ENCODE measurements at regions not wholly inside any gene's neighbourhood (a gene's known extent, or its start where the extent isn't known, plus 50 kb on each side); places are given as distances from the start of the nearest gene placed in this dataset.

DNA sequence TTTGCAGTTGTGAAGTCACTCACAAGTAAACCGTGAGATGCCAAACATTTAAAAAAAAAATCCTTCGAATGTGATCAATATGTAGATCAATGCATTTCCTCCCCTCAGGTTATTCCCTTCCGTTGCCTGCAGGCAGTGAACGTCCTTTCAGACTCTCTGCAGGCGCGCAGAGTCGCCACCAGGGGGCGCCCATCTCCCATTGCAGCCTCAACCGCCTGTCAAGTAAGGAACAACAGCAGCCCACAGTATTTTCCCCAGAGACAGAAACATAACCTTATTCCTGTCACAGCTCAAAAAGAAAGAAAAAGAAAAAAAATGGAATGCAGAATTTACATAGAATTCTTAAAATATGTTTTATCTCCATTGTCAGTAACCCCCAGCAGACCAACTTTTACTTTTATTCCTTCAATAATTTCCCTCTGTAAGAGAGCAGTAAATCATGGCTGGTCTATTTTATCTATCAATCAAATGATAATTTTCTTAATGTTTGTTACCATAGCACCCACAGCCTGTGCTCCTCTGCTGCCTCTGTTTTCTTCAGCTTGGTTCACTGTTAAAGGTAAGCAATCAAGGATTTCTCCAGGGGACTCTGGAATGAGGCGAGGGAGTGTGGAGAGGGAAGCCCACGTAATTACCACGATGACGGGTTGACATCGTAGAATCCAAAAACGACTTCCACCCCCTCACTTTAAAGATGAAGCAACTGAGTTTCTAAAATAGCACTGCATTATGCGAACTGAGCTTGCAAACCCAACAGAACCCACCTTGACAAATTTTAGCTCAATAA is 637.6 kb upstream of the ARGLU1 start:
- peak in 1 of 2 donors; percentile 22 for DNase-seq (ENCODE audit: low read depth in 2 of 2)

GRCh38 chr13:107203146-107203847 is 635.4 kb upstream of the ARGLU1 start:
- no peak for DNase-seq (ENCODE audit: low read depth in 2 of 2)

GRCh38 chr13:107202371-107203023 is 634.6 kb upstream of the ARGLU1 start:
- no peak for DNase-seq (ENCODE audit: low read depth in 2 of 2)

DNA sequence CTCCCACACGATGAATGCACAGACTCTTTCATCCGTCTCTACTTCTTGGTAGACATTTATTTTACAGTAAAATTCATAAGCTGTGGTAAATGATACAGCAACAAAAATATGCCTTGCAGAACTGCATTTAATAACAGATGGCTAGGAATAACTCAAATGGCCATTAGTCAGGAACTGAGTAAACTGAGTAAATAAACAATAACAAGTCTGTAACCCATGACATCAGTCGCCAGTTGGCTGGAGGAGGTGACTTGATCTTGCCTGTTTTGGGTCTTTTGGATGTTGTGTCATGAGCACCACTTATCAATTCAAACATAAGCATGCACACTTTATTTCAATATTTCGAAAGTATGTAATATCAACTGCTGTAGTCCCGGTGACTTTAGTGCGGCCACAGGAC is 632.6 kb upstream of the ARGLU1 start:
- no peak for DNase-seq (ENCODE audit: low read depth in 2 of 2)

DNA sequence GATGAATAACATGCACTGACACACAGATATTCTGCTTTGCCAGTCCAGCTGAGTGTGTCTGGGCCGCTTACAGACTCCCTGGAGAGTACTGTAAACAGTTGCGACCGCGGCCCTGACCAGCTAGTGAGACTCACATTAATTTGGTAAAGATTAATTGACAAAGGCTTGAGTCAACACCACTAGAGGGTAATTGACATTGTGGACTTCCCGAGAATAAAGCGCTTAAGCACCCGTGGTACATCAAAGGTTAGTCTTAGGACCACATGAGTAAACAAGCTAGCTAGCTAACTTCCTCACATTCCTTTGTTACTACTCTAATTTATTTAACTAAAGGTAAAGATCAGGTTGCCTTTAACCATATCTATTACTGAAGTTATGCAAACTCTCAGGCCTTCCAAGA is 624.4 kb upstream of the ARGLU1 start:
- no peak for DNase-seq (ENCODE audit: low read depth in 2 of 2)

DNA sequence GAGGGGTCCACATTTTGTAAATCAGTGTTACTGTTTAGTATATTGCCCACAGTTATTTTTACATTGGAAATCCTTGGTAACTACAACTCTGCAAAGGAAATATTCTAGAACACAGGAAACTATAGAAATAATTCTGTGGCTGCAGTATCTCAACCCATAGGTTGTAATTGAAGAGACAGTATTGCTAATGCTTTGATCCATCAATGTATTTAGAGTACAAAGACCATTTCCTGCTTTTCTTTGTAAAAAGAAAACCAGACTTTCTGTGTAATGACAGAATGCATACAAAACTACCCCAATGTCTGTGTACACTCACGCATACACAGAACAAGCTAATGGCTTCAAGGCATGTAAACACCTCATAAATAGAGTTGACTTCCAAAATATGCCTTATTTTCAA is 622.1 kb upstream of the ARGLU1 start:
- DNase-seq (ENCODE audit: low read depth in 2 of 2) = no peak

GRCh38 chr13:107185889-107186288 is 618.0 kb upstream of the ARGLU1 start:
- DNase-seq (ENCODE audit: low read depth in 2 of 2) = no peak

DNA sequence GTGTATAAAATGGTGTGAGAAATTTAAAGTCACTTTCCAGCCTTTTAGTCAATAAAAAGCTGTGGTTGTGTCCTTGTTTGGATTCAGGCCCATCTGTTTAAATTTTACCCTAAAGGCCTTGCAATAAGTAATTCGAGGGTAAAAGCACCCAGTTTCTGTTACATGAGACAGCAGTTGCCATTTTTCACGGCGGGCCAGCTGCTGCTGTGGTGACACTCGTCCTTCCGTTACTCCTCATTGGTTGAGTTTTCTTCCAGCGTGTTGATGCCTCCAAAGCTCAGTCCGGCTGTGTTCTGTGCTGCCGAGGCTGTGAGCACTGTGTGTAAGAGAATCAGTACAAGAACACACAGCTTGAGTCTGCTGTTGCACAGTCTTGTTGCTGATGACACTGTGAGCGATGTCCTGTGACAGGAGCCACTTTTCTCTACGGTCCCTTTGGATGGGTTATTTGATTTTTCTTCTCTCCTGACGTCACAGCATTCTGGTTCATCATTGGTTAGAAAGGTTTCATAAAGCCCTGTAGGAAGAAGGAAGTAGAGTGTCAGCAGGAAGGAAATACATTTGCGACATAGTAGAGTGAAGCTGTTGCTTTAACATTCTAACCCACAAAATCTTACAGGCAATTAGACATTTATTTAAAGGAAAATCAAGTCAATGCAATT is 602.5 kb upstream of the ARGLU1 start:
- DNase-seq (ENCODE audit: low read depth in 2 of 2) = no peak

GRCh38 chr13:107157271-107157670 is 589.3 kb upstream of the ARGLU1 start:
- no peak for DNase-seq (ENCODE audit: low read depth in 2 of 2)

GRCh38 chr13:107144432-107144831 is 576.5 kb upstream of the ARGLU1 start:
- DNase-seq (ENCODE audit: low read depth in 2 of 2) = no peak

- DNase-seq (ENCODE audit: low read depth in 2 of 2) = no peak
Measured at GRCh38 chr13:107141767-107142166, 573.8 kb upstream of the ARGLU1 start.

GRCh38 chr13:107139006-107139405 is 571.1 kb upstream of the ARGLU1 start:
- DNase-seq (ENCODE audit: low read depth in 2 of 2) = no peak

- DNase-seq (ENCODE audit: low read depth in 2 of 2) = no peak
Measured at GRCh38 chr13:107138486-107138885, 570.5 kb upstream of the ARGLU1 start.

DNA sequence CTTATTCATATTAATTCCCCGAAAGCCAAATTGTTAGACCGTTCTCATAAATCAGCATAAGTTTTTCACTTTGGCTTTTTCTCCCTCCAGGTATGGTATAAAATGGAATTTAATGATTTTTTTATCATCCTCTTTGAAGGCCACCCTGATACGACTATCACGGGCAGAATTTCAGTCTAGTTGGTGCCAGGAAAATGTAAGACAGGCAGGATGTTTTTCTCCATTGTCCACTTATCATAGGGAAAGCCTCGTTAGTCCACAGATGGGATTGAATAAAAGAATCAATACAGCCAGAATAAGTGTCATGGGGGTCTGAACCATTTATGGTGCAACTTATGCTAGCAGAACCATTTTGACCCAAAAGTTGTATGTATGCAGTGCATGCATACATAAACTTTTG is 566.0 kb upstream of the ARGLU1 start:
- DNase-seq (ENCODE audit: low read depth in 2 of 2) = no peak

GRCh38 chr13:107130566-107130965 is 562.6 kb upstream of the ARGLU1 start:
- no peak for DNase-seq (ENCODE audit: low read depth in 2 of 2)

DNA sequence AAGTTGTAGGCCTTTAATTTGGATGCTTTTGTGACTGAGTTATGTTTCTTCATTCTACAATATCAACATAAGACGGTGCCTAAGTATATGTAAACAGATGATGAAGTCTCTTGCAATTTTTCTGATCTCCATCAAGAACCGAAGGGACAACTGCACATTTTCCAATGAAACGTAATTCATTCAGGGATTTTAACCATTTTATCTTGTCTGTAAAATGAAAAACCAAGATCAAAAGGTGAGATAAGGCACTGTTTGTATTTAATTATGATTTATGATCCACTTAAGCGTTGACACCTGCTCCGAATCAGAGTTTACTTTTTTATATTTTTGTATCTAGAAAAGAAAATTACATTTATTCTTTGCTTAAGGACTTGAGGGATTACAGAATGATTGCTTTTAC is 556.8 kb upstream of the ARGLU1 start:
- DNase-seq (ENCODE audit: low read depth in 2 of 2) = no peak

DNA sequence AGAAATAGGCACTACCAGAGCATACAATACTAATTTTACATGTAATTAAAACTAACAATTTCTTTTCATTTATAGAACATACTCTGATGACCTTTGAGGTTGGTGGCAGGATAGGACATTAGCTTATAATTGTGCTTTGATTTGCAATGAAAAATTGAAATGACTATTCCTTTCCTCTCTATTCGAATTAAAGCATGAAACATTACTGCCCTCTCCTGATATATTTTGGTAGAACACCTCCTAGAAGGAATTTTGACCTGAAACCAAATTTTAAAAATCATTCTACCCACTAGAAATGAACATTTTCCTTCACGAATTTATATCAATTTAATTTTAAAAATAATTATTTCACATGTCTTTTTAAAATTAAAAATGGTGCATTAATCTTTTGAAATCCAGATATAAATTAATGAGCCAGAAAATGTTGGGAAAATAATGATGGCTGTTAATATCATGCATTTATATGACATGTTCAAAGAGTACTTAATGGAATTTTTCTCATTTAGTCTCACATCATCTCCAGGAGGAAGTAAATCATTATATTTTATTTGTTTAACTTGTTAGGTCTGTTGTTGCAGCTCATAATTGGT is 556.3 kb upstream of the ARGLU1 start:
- DNase-seq (ENCODE audit: low read depth in 2 of 2) = no peak

- DNase-seq (ENCODE audit: low read depth in 2 of 2) = no peak
Measured at GRCh38 chr13:107121793-107122192, 553.9 kb upstream of the ARGLU1 start.

- no peak for DNase-seq (ENCODE audit: low read depth in 2 of 2)
Measured at GRCh38 chr13:107119989-107120881, 552.3 kb upstream of the ARGLU1 start.

GRCh38 chr13:107118506-107118905 is 550.6 kb upstream of the ARGLU1 start:
- DNase-seq (ENCODE audit: low read depth in 2 of 2) = no peak

All from stimulated activated CD8-positive, alpha-beta memory T cell treated with anti-CD3 and anti-CD28 coated beads, Interleukin-7, amount 100 ng/mL, for 1 hour (primary cell).